Endodermal cell (in vitro differentiated cells): ENCODE measurements at regions not wholly inside any gene's neighbourhood (a gene's known extent, or its start where the extent isn't known, plus 50 kb on each side); places are given as distances from the start of the nearest gene placed in this dataset.

Source experiments
- DNase-seq: peaks from one replicate; pipeline ENCODE4 v3.0.0-alpha.2; 2017
- H3K27ac ChIP-seq: 2 replicates; pipeline ENCODE4 v1.5.1; 2013; ENCODE audit warnings: mild to moderate bottlenecking, low read depth, low read length, moderate library complexity
- H3K27me3 ChIP-seq: 2 replicates; pipeline ENCODE4 v1.6.1; 2013; ENCODE audit warnings: mild to moderate bottlenecking, low read length, moderate library complexity; ENCODE audit not compliant: insufficient read depth, control insufficient read depth, poor library complexity, severe bottlenecking
- H3K36me3 ChIP-seq: 2 replicates; pipeline ENCODE4 v1.7.0; 2013; ENCODE audit warnings: mild to moderate bottlenecking, low read length, moderate library complexity; ENCODE audit not compliant: control insufficient read depth, insufficient read depth
- H3K4me1 ChIP-seq: one replicate; pipeline ENCODE4 v1.7.0; 2013; ENCODE audit warnings: low read length; ENCODE audit not compliant: control insufficient read depth, insufficient read depth
- H3K4me3 ChIP-seq: 2 replicates; pipeline ENCODE4 v1.5.1; 2013; ENCODE audit warnings: mild to moderate bottlenecking, low read length, moderate library complexity
- H3K9ac ChIP-seq: 2 replicates; pipeline ENCODE4 v1.6.1; 2013; ENCODE audit warnings: mild to moderate bottlenecking, low read length, moderate library complexity; ENCODE audit not compliant: poor library complexity, severe bottlenecking; ENCODE audit errors: extremely low read depth
- H3K9me3 ChIP-seq: 2 replicates; pipeline ENCODE4 v1.6.1; 2013; ENCODE audit warnings: mild to moderate bottlenecking, low read length, moderate library complexity; ENCODE audit not compliant: control insufficient read depth
- H3K27ac Mint-ChIP-seq: 2 replicates; pipeline ENCODE4 v1.8.0; 2020; ENCODE audit warnings: mixed read lengths
- H3K27me3 Mint-ChIP-seq: 2 replicates; pipeline ENCODE4 v1.8.0; 2021; ENCODE audit warnings: mild to moderate bottlenecking, mixed read lengths; ENCODE audit not compliant: insufficient read depth
- H3K36me3 Mint-ChIP-seq: 2 replicates; pipeline ENCODE4 v1.8.0; 2020; ENCODE audit warnings: low read depth, mixed read lengths
- H3K4me1 Mint-ChIP-seq: 2 replicates; pipeline ENCODE4 v1.8.0; 2020; ENCODE audit warnings: mixed read lengths
- H3K4me3 Mint-ChIP-seq: 2 replicates; pipeline ENCODE4 v1.8.0; 2020; ENCODE audit warnings: mild to moderate bottlenecking, moderate library complexity, mixed read lengths
- H3K9me3 Mint-ChIP-seq: 2 replicates; pipeline ENCODE4 v1.8.0; 2020; ENCODE audit warnings: mild to moderate bottlenecking, mixed read lengths
- WGBS, 2 experiments: methylation state at CpG; one replicate each; pipeline versions ENCODE4 v1.1.5 to v1.1.7; 2013; ENCODE audit warnings: missing lambda C conversion rate in 2 of 2, mixed read lengths in 1 of 2; ENCODE audit not compliant: insufficient coverage in 1 of 2, insufficient read length in 1 of 2; 5-methylcytosine and 5-hydroxymethylcytosine counted together
- TF ChIP-seq, protein P1 (sequence below): fragments of 200-600 bp; sonication (generic); conservative IDR thresholded peaks from 2 replicates; pipeline ENCODE4 v1.5.0; 2021; ENCODE audit warnings: antibody characterized with exemption, mild to moderate bottlenecking

DNA sequence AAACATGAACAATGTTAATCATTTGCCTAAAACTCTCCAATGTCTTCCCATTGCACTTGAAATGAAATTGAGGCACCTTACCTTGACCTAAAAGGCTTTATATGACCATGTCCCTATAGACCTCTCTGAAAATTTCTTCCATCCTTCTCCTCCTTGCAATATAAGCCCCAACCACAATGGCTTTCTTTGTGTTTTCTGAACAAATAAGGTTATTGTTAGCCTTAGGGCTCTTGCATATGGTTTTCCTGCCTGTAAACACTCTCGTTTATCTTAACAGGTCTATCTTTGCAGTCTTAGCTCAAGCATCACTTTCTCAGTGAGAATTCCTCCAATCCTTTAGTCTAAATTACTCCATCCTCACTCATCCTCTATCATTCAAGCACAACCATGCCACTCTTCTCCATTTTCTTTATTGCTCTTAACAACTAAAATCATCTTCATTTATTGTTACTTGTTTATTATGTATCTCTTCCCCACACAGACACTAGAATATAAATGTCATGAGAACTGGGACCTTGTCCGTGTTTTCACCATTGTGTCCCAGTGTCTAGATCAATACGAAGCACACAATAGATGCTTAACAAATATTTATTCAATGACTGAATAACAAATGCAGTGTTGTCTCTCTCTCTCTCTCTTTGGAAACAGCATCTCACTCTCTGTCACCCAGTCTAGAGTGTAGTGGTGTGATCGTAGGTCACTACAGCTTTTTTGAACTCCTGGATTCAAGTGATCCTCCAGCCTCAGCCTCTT, 129.3 kb downstream of the RDH14 start:
- no peaks in the 10 kb centered on the region for H3K27me3 ChIP-seq
- TF ChIP-seq, protein P1, sequence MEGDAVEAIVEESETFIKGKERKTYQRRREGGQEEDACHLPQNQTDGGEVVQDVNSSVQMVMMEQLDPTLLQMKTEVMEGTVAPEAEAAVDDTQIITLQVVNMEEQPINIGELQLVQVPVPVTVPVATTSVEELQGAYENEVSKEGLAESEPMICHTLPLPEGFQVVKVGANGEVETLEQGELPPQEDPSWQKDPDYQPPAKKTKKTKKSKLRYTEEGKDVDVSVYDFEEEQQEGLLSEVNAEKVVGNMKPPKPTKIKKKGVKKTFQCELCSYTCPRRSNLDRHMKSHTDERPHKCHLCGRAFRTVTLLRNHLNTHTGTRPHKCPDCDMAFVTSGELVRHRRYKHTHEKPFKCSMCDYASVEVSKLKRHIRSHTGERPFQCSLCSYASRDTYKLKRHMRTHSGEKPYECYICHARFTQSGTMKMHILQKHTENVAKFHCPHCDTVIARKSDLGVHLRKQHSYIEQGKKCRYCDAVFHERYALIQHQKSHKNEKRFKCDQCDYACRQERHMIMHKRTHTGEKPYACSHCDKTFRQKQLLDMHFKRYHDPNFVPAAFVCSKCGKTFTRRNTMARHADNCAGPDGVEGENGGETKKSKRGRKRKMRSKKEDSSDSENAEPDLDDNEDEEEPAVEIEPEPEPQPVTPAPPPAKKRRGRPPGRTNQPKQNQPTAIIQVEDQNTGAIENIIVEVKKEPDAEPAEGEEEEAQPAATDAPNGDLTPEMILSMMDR = no peak
- Mint-ChIP-seq H3K9me3 (no peaks in the 10 kb centered on the region), H3K27ac (no peak overlapping the region), H3K4me3 (no peak overlapping the region), H3K4me1 (no peaks in the 10 kb centered on the region), H3K27me3 (no peaks in the 10 kb centered on the region), H3K36me3 (no peaks in the 10 kb centered on the region)
- H3K9ac ChIP-seq = no peak overlapping the region
- H3K4me3 ChIP-seq = no peak overlapping the region
- no peak for DNase-seq
- no peaks in the 10 kb centered on the region for H3K9me3 ChIP-seq
- no peaks in the 10 kb centered on the region for H3K36me3 ChIP-seq
- H3K27ac ChIP-seq = no peak overlapping the region
- WGBS, 2 experiments = 94 to 97% methylated on average over 3 to 4 of the region's 4 CpGs
- H3K4me1 ChIP-seq = no peaks in the 10 kb centered on the region

DNA sequence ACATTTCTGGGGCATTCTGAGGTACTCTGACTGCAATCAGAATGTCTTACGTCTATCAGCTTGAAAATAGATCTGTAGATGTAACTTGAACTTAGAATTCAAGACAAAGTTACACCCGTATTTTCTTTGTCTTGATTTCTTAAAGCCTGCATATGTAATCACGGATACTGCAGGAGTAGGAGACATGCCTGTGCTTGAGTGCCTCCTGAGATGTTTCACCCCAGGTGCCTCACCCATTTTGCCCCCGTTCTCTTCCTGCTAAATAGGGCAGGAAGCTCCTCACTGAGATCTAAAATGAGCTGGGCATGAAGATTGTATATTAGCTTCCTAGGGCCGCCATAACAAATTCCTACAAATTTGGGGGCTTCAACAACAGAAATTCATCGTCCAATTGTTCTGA, 131.9 kb downstream of the RDH14 start:
- no peaks in the 10 kb centered on the region for H3K27me3 ChIP-seq
- H3K9me3 Mint-ChIP-seq = no peaks in the 10 kb centered on the region
- 84% methylated on average over 5 to 6 of the region's 6 CpGs for WGBS, 2 experiments
- no peaks in the 10 kb centered on the region for H3K27me3 Mint-ChIP-seq
- H3K4me1 Mint-ChIP-seq = no peaks in the 10 kb centered on the region
- no peak overlapping the region for H3K4me3 ChIP-seq
- H3K27ac Mint-ChIP-seq = no peak overlapping the region
- H3K4me1 ChIP-seq = no peaks in the 10 kb centered on the region
- no peaks in the 10 kb centered on the region for H3K9me3 ChIP-seq
- DNase-seq = no peak
- H3K36me3 Mint-ChIP-seq = no peaks in the 10 kb centered on the region
- H3K27ac ChIP-seq = no peak overlapping the region
- H3K36me3 ChIP-seq = no peaks in the 10 kb centered on the region
- H3K9ac ChIP-seq = no peak overlapping the region
- H3K4me3 Mint-ChIP-seq = no peak overlapping the region
- TF ChIP-seq, protein P1 = no peak

DNA sequence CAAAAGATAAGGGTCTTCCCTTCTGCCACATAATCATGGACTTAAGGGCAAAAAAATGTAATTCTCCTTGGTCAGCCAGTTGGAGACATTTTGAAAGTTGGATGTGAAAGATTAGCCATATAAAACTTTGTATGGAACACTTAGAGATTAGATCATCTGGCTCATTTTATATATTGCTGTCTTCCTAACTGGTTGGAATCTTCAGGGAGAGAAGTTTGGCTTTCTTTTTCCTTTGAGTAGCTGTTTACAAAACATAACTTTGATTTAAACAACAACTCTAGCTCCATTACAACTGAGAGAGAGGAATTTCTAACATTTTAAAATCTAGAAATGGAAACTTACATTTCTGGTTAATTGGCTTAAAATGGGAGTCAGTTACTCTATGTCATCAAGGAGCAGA, 132.7 kb downstream of the RDH14 start:
- H3K36me3 ChIP-seq = no peaks in the 10 kb centered on the region
- H3K27me3 Mint-ChIP-seq = no peaks in the 10 kb centered on the region
- H3K27ac Mint-ChIP-seq = no peak overlapping the region
- TF ChIP-seq, protein P1 = no peak
- no peaks in the 10 kb centered on the region for H3K9me3 ChIP-seq
- H3K9ac ChIP-seq = no peak overlapping the region
- H3K4me1 ChIP-seq = no peaks in the 10 kb centered on the region
- no peaks in the 10 kb centered on the region for H3K27me3 ChIP-seq
- H3K36me3 Mint-ChIP-seq = no peaks in the 10 kb centered on the region
- no peaks in the 10 kb centered on the region for H3K4me1 Mint-ChIP-seq
- H3K4me3 ChIP-seq = no peak overlapping the region
- DNase-seq = no peak
- H3K9me3 Mint-ChIP-seq = no peaks in the 10 kb centered on the region
- no peak overlapping the region for H3K27ac ChIP-seq
- no peak overlapping the region for H3K4me3 Mint-ChIP-seq
